SK-N-DZ (cell line): ENCODE measurements at regions not wholly inside any gene's neighbourhood (a gene's known extent, or its start where the extent isn't known, plus 50 kb on each side); places are given as distances from the start of the nearest gene placed in this dataset.
"Not testable (repeated sequence)": the region's sequence is repeated elsewhere in the genome, so short reads cannot be mapped to it uniquely, and the experiment has no call there.

Experiments
- DNase-seq: peaks from one replicate; pipeline ENCODE4 v3.0.0-alpha.2; 2015; ENCODE audit warnings: low spot score

- no peak for DNase-seq
Observed at GRCh38 chr16:86955136-86955855, 361.9 kb downstream of the C16orf95 start.

- DNase-seq = no peak
Observed at GRCh38 chr16:86956437-86956836, 360.8 kb downstream of the C16orf95 start.

GRCh38 chr16:86957662-86958198 lies 359.5 kb downstream of the C16orf95 start:
- not testable (repeated sequence) for DNase-seq

- DNase-seq = no peak
Observed at GRCh38 chr16:86958423-86958822, 358.8 kb downstream of the C16orf95 start.

GRCh38 chr16:86959091-86959651 lies 358.0 kb downstream of the C16orf95 start:
- DNase-seq = no peak

GRCh38 chr16:86959729-86960128 lies 357.5 kb downstream of the C16orf95 start:
- no peak for DNase-seq

GRCh38 chr16:86960266-86960665 lies 356.9 kb downstream of the C16orf95 start:
- DNase-seq = no peak

- DNase-seq = no peak
Observed at GRCh38 chr16:86961171-86961601, 356.0 kb downstream of the C16orf95 start.

- no peak for DNase-seq
Observed at GRCh38 chr16:86962259-86962658, 354.9 kb downstream of the C16orf95 start.

GRCh38 chr16:86962913-86963312 lies 354.3 kb downstream of the C16orf95 start:
- DNase-seq = no peak

GRCh38 chr16:86963600-86964575 lies 353.3 kb downstream of the C16orf95 start:
- no peak for DNase-seq

GRCh38 chr16:86964796-86965241 lies 352.4 kb downstream of the C16orf95 start:
- DNase-seq = no peak

- no peak for DNase-seq
Observed at GRCh38 chr16:86965331-86965730, 351.9 kb downstream of the C16orf95 start.

- DNase-seq = no peak
Observed at GRCh38 chr16:86965840-86966550, 351.2 kb downstream of the C16orf95 start.

- no peak for DNase-seq
Observed at GRCh38 chr16:86966777-86967176, 350.4 kb downstream of the C16orf95 start.

GRCh38 chr16:86968866-86969265 lies 348.3 kb downstream of the C16orf95 start:
- DNase-seq = no peak

GRCh38 chr16:86969716-86970115 lies 347.5 kb downstream of the C16orf95 start:
- no peak for DNase-seq

GRCh38 chr16:86970279-86970678 lies 346.9 kb downstream of the C16orf95 start:
- DNase-seq = no peak

GRCh38 chr16:86970726-86971125 lies 346.5 kb downstream of the C16orf95 start:
- DNase-seq = no peak

GRCh38 chr16:86971251-86971650 lies 345.9 kb downstream of the C16orf95 start:
- DNase-seq = no peak

GRCh38 chr16:86974120-86974519 lies 343.1 kb downstream of the C16orf95 start:
- DNase-seq = no peak
